ENCODE measurements at regions not wholly inside any gene's neighbourhood (a gene's known extent, or its start where the extent isn't known, plus 50 kb on each side); places are given as distances from the start of the nearest gene placed in this dataset.

DNA sequence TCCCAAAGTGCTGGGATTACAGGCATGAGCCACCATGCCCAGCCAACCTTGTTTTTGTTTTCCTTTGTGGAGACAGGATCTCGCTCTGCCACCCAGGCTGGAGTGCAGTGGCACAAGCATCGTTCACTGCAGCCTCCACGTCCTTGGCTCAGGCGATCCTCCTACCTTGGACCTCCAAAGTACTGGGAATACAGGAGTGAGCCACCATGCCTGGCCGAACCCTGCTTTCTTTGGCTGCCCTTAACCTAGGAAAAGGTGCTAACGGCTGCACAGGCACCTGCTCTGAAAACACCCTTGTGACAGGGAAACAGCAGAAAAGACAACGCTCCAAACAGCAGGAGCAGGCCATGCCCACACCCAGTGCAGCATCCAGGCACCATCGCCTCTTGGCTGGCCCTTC, 71.9 kb downstream of the OAT start:
- H3K4me1 Mint-ChIP-seq (ENCODE audit: low read depth) = peaks cover 3% of the 10 kb centered on the region
- DNase-seq = no peak
- H3K9me3 Mint-ChIP-seq = no peaks in the 10 kb centered on the region
- H3K27me3 Mint-ChIP-seq = peaks cover 5% of the 10 kb centered on the region
- no peak overlapping the region for H3K27ac Mint-ChIP-seq
- no peaks in the 10 kb centered on the region for H3K36me3 Mint-ChIP-seq (ENCODE audit: low read depth)
- H3K4me3 Mint-ChIP-seq = no peak overlapping the region

DNA sequence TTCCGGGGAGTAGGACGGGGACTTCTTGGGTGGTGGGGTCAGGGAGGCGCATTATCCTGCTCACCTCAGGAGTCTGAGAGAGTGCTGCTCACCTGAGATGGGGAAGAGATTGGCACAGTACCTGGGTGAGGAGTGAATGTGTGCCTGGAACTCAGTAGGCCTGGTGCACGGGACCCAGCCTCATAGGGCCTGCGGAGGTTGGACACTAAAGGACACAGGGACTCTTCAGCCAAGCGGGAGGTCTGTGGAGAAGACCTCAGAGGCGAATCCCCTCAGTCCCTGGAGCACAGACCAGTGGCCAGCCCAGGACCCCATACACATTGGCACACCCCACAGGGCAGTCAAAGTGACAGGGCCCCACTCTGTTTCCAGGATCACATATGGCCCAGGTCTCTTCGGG, 73.2 kb downstream of the OAT start:
- no peak overlapping the region for H3K4me3 Mint-ChIP-seq
- no peak for DNase-seq
- H3K4me1 Mint-ChIP-seq (ENCODE audit: low read depth) = peaks cover 11% of the 10 kb centered on the region
- no peak overlapping the region for H3K27ac Mint-ChIP-seq
- H3K36me3 Mint-ChIP-seq (ENCODE audit: low read depth) = no peaks in the 10 kb centered on the region
- H3K27me3 Mint-ChIP-seq = peaks cover 6% of the 10 kb centered on the region
- no peaks in the 10 kb centered on the region for H3K9me3 Mint-ChIP-seq

DNA sequence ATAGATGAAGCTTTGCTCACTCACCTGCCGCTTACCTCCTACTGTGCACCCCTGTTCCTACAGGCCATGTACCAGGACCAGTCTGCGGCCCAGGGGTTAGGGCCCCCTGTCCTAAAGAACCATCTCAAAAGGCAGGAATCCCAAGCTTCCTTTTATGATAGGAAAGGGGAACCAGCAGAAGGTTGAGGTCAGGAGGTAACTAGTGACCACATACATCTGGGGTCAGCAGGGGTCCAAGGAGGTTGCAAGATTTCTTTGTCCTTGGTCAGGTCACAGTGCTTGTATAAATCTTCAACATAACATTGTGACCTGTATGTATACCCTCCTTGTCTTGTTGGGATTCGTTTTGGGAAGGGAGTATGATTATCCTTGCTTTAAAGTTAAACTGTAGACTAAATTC, 73.8 kb downstream of the OAT start:
- DNase-seq = no peak
- no peaks in the 10 kb centered on the region for H3K36me3 Mint-ChIP-seq (ENCODE audit: low read depth)
- no peak overlapping the region for H3K27ac Mint-ChIP-seq

DNA sequence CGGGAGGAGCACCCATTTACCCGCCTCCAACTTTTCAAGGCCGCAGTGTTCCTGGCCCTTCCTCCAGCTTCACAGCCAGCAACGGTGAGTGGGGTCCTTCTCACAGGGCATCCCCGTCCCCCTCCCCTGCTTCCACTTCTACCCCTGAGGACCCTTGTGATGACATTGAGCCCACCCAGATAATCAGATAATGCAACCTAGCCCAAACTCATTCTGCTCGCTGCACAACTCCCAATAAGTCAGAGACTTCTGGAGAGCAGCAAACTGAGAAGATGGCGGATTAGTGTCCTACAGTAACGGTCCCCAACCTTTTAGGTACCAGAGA, 74.5 kb downstream of the OAT start:
- Mint-ChIP-seq H3K9me3 (no peaks in the 10 kb centered on the region), H3K4me1 (ENCODE audit: low read depth) (peaks cover 11% of the 10 kb centered on the region), H3K4me3 (no peak overlapping the region), H3K27me3 (peaks cover 6% of the 10 kb centered on the region), H3K36me3 (ENCODE audit: low read depth) (no peaks in the 10 kb centered on the region), H3K27ac (no peak overlapping the region)
- no peak for DNase-seq

More for the DNA sequence above, 73.8 kb downstream of the OAT start:
- Mint-ChIP-seq H3K9me3 (no peaks in the 10 kb centered on the region), H3K27me3 (peaks cover 6% of the 10 kb centered on the region), H3K4me3 (no peak overlapping the region), H3K4me1 (ENCODE audit: low read depth) (peaks cover 11% of the 10 kb centered on the region)

DNA sequence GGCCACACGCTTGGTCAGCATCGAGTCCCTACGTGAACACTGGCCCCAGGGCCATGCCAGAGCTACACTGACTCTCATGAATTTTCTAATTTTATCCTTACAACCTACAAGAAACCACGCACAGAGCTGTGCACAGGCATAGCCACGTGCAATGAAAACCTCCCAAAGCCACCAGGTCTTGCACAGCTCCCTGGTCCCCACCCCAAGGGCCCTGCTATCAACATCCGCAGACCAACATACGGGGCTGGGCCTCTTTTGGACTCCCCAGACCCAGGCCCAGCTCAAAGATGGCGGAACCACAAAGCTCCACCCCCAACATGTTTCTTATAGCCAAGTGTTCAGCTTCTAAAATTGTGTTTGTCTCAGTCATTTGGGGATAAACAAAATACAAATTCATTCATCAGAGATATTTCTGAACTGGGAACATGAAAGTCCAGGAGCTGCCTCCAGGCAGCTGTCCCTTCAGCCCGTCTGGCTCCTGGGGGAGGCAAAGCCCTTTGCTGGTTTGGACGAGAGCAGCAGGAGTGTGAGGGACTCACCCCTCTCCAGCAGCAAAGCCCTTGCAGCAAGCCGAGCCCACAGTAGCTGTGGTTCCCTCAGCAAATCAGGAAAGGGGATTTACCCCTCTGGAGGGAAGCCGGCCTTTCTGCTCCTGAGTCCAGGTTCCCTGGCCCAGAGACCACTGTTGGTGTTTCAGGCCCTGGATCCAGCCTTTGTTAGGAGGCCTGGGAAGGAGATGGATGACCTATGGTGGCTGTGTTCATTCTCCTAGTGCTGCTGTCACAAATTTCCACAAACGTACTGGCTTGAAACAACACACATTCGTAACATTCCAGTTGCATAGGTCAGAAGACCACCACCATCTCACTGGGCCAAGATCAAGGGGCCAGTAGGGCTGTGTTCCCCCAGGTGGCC, 75.1 kb downstream of the OAT start:
- no peaks in the 10 kb centered on the region for H3K36me3 Mint-ChIP-seq (ENCODE audit: low read depth)
- no peak overlapping the region for H3K27ac Mint-ChIP-seq
- peak; percentile 16 for DNase-seq
- H3K9me3 Mint-ChIP-seq = no peaks in the 10 kb centered on the region
- H3K4me1 Mint-ChIP-seq (ENCODE audit: low read depth) = peaks cover 11% of the 10 kb centered on the region
- peaks cover 6% of the 10 kb centered on the region for H3K27me3 Mint-ChIP-seq
- no peak overlapping the region for H3K4me3 Mint-ChIP-seq

DNA sequence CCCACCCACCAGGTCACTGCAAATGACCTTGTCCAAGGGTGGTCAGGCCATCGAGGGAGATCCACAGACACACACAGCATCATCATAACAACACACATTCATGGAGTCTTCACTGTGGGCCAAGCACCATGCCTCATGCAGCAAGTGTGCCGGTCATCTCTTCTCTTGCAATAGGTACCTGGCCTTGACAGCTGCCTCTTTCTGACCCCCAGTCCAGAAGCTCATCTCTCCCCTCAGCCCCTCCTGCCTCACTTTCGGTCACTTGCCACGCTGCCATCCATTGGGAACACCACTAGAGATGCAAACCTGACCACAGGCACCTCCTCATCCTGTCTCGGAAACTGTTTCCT, 75.9 kb downstream of the OAT start:
- Mint-ChIP-seq H3K9me3 (no peaks in the 10 kb centered on the region), H3K4me1 (ENCODE audit: low read depth) (peaks cover 11% of the 10 kb centered on the region), H3K4me3 (no peak overlapping the region), H3K36me3 (ENCODE audit: low read depth) (no peaks in the 10 kb centered on the region), H3K27ac (no peak overlapping the region), H3K27me3 (peaks cover 6% of the 10 kb centered on the region)
- no peak for DNase-seq

DNA sequence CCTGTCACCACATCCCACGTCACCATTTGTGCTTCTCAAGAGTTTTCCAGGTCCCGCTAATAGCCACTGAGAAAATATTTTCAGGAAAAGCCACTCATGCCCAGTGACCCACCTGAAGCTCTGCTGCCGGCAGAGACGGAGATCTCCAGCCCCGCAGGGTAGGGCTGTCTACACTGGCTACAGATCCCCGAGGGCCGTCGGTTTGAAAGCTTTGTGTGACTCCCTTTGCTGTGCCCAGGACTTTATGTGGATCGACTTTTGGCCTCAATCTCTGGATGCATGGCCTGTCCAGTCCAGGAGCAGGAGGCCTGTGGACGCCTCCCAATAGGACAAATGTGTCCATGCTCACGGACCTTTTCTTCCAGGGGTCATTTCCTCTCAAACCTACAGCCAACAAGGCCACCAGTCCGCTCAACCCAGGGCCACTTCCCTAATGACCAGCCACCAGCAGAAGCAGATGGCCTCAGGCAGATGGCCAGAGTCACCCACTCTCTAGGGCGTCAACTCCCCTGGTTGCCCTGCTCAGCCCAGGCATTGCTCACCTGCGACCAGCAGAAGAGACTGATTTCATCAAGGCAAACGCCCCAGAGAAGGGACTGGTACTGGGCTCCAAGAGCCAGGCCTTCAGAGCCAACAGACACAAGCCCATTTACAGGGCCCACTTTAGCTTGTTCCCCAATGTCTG, 76.4 kb downstream of the OAT start:
- peaks cover 6% of the 10 kb centered on the region for H3K27me3 Mint-ChIP-seq
- H3K27ac Mint-ChIP-seq = no peak overlapping the region
- H3K4me3 Mint-ChIP-seq = no peak overlapping the region
- no peaks in the 10 kb centered on the region for H3K36me3 Mint-ChIP-seq (ENCODE audit: low read depth)
- H3K4me1 Mint-ChIP-seq (ENCODE audit: low read depth) = peaks cover 11% of the 10 kb centered on the region
- DNase-seq = peak; percentile 19
- H3K9me3 Mint-ChIP-seq = no peaks in the 10 kb centered on the region

DNA sequence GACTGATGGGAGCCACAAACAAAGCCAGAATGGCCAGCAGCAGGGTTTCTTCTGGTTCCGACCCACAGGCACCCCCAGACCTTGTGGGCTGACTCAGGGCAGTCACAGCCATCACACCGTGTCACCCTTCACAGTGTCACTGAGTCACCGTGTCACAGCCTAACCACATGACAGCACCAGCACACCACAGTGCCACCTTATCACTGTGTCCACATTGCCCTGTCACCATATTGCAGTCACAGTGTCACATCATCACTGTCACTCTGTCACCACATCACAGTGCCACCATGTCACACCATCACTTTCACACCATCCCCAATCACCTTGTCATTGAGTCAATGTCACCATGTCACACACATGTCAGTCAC, 77.0 kb downstream of the OAT start:
- Mint-ChIP-seq H3K4me1 (ENCODE audit: low read depth) (peaks cover 11% of the 10 kb centered on the region), H3K4me3 (no peak overlapping the region), H3K36me3 (ENCODE audit: low read depth) (no peaks in the 10 kb centered on the region), H3K9me3 (no peaks in the 10 kb centered on the region), H3K27me3 (peaks cover 6% of the 10 kb centered on the region), H3K27ac (no peak overlapping the region)
- no peak for DNase-seq

DNA sequence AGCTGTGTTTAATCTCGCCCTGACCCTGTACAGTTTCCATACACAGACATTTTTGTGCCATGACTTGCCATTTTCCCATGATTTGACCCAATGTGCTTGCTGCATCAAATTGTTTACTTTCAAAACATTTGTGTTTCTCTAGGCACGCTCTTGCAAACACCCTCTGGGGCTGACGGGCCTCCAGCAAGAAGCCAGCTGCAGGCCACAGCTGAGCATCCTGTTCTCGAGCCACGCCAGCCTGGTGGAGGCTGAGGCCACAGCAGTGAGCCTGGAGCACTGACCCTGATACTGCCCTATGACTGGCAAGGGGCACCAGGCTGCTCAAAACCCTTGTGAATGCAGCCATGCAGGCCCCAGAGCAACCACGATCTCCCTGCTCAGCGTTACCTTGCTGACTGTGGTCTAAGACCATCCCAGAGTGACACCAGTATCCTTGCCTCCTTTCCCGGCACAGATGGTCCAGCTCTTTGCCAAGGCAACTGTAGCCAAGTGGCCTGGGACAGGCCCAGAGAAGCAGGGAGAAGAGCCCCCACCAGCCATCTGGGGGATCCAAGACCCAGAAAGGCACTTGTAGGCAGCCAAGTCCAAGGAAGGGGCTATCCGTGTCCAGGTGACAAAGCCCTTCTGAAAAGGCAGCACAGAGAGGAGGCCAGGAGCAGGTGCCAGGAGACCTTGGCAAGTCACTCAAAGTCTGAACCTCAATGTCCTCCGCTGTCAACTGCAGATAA, 78.5 kb downstream of the OAT start:
- Mint-ChIP-seq H3K27ac (no peak overlapping the region), H3K4me1 (ENCODE audit: low read depth) (peaks cover 11% of the 10 kb centered on the region), H3K9me3 (no peaks in the 10 kb centered on the region), H3K27me3 (peaks cover 6% of the 10 kb centered on the region), H3K4me3 (no peak overlapping the region), H3K36me3 (ENCODE audit: low read depth) (no peaks in the 10 kb centered on the region)
- no peak for DNase-seq

DNA sequence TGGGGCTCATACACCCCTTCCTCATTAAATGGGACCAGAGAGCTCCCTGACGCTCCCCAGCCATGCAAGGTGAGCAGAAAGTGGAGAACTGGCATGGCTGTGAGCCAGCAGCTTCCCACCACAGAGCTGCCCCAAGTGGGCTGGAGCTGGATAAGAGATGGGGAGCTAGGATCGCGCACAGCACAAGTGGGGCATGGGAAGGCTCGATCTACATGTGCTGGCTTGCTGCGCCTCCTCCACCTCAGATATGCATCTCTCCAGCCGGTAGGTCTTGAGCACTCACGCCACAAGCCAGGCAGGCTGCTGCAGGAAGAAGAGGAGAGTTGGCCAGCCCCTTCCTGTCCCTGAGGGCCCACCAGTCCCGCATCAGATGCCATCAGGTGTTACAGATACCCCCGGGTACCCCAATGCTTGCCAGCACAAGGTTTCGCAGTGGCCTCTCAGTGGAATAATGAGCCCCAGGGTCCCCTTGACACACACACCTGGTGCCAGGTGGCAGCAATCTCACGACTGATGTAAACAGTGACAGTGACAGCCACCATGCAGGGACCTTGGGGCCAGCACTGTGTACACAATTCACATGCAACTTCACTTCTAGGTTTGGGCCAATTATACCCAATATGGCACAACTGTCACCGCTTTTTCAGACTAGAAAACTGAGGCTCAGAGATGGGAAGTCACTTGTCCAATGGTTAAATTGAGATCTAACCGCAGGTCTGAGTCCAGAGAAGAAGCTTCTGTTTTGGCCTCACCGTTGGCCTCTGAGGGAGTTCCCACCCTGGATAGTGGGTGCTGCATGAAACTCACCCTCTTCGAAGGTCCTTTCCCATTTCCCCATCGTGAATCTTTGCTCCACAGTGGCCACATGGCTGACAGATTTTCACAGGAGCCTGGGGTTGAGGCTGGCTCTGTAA, 79.3 kb downstream of the OAT start:
- Mint-ChIP-seq H3K4me3 (no peak overlapping the region), H3K36me3 (ENCODE audit: low read depth) (no peaks in the 10 kb centered on the region), H3K27me3 (peaks cover 6% of the 10 kb centered on the region), H3K4me1 (ENCODE audit: low read depth) (peaks cover 11% of the 10 kb centered on the region), H3K27ac (no peak overlapping the region), H3K9me3 (no peaks in the 10 kb centered on the region)
- no peak for DNase-seq

DNA sequence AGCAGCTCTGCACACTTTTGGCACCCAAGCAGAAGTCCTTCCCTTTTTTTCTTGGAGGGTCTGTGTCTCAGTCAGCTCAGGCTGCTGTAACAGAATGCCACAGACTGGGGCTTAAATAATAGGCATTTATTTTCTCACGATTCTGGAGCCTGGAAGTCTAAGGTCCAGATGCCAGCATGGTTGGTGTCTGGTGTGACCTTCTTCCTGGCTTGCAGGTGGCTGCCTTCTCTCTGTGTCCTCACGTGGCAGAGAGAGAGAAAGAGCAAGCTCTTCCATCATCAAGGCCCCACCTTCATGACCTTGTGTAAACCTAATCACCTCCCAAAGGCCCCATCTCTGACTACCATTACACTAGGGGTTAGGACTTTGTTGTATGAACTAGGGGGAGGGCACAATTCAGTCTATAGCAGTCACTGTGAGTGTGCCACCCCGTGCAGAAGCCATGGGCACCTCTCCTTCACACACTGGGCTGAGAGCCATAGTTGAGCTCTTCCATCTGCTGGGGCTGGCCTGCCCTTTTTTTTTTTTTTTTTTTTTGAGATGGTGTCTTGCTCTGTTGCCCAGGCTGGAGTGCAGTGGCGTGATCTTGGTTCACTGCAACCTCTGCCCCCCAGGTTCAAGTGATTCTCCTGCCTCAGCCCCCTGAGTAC, 80.3 kb downstream of the OAT start:
- no peaks in the 10 kb centered on the region for H3K36me3 Mint-ChIP-seq (ENCODE audit: low read depth)
- no peak overlapping the region for H3K4me3 Mint-ChIP-seq
- DNase-seq = no peak
- H3K27me3 Mint-ChIP-seq = peaks cover 6% of the 10 kb centered on the region
- peaks cover 11% of the 10 kb centered on the region for H3K4me1 Mint-ChIP-seq (ENCODE audit: low read depth)
- H3K9me3 Mint-ChIP-seq = no peaks in the 10 kb centered on the region
- H3K27ac Mint-ChIP-seq = no peak overlapping the region

DNA sequence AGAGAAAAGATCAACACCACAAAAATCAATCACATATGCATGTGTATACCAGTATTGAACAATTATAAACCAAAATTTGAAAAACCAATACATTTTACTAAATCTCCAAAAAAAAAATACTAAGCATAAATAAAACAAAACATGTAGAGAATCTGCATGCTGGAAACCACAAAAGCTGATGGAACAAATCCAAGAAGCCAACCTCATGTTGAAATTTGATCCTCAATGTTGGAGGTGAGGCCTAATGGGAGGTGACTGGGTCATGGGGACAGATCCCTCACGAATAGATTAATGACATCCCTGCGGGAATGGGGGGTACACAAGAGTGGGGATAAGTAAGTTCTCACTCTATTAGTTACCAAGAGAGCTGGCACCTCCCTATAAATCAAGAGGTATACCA, 82.5 kb downstream of the OAT start:
- Mint-ChIP-seq H3K4me3 (no peak overlapping the region), H3K9me3 (peaks cover 2% of the 10 kb centered on the region), H3K27ac (no peak overlapping the region), H3K27me3 (no peaks in the 10 kb centered on the region), H3K4me1 (ENCODE audit: low read depth) (peaks cover 4% of the 10 kb centered on the region), H3K36me3 (ENCODE audit: low read depth) (no peaks in the 10 kb centered on the region)
- no peak for DNase-seq

DNA sequence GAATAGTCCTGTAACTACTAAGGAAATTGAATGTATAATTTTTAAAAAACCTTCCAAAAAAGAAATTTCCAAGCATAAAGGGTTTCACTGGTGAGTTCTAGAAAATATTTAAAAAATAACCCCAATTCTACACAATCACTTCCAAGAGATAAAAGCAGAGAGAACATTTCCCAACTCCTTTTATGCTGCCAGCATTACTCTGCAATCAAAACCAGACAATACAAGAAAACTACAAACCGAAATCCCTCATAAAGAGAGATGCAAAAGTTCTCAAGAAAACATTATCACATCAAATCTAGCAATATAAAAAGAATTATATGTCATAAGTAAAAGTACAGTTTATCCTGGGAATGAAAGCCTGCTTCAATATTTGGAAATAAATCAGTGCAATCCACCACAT, 84.8 kb downstream of the OAT start:
- Mint-ChIP-seq H3K4me3 (no peak overlapping the region), H3K27me3 (peaks cover 9% of the 10 kb centered on the region), H3K27ac (no peak overlapping the region), H3K9me3 (peaks cover 2% of the 10 kb centered on the region), H3K4me1 (ENCODE audit: low read depth) (no peaks in the 10 kb centered on the region), H3K36me3 (ENCODE audit: low read depth) (no peaks in the 10 kb centered on the region)
- no peak for DNase-seq

DNA sequence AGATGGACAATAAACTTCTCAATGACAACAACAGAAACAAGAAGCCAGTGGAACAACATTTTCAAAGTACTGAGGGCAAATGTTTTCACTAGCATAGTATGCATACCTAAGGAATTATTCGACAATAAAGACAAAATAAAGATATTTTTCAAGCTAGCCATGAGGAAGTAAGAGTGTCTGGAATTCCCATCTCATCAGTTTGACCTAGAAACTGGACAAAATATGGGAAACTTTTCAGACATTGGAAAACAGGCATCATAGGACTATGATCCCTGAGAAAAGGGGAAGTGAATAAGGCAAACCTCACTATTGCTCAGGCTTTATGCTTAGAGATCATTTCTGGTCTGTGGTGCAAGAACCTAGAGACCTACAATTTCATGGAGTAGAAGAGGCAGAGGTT, 86.3 kb downstream of the OAT start:
- Mint-ChIP-seq H3K27me3 (peaks cover 14% of the 10 kb centered on the region), H3K36me3 (ENCODE audit: low read depth) (no peaks in the 10 kb centered on the region), H3K9me3 (peaks cover 2% of the 10 kb centered on the region), H3K27ac (no peak overlapping the region), H3K4me3 (no peak overlapping the region), H3K4me1 (ENCODE audit: low read depth) (no peaks in the 10 kb centered on the region)
- DNase-seq = no peak

All from activated T-cell treated with anti-CD3 and anti-CD28 coated beads, Interleukin-2, amount 50 U/mL, for 24 hours (primary cell).